H1 (cell line): ENCODE measurements at regions not wholly inside any gene's neighbourhood (a gene's known extent, or its start where the extent isn't known, plus 50 kb on each side); places are given as distances from the start of the nearest gene placed in this dataset.

ENCODE experiments used
- CTCF ChIA-PET: fragments of 300-600 bp; sonication (Branson Sonifier 250); formaldehyde crosslinking; loops from one replicate; lab custom pipeline; 2021; ENCODE audit not compliant: partially characterized antibody; lab: Charles Lee
- POLR2A ChIA-PET: fragments of 300-600 bp; sonication (Branson Sonifier 250); formaldehyde crosslinking; loops from one replicate; lab custom pipeline; 2021; ENCODE audit warnings: inconsistent platforms; ENCODE audit not compliant: partially characterized antibody; lab: Charles Lee
- DNase-seq, 2 experiments: peaks; one replicate each; pipeline versions ENCODE4 v3.0.0 to v3.0.0-alpha.2; 2010 to 2022; ENCODE audit warnings: low spot score in 2 of 2, low read depth in 1 of 2, mixed read lengths in 1 of 2
- FAIRE-seq: peaks from 2 replicates; lab custom pipeline; 2011; peaks lifted over from hg19 to GRCh38; lab: Jason Lieb, UNC
- H2AFZ ChIP-seq: 2 replicates; pipeline ENCODE4 v1.8.1; 2012; ENCODE audit warnings: low read length, inconsistent platforms
- H2AK5ac ChIP-seq: 2 replicates; pipeline ENCODE4 v1.6.1; 2013; ENCODE audit warnings: low read depth, low read length
- H2BK120ac ChIP-seq: replicated peaks from 2 replicates; pipeline ENCODE3; 2013; ENCODE audit warnings: low read depth, low read length, inconsistent platforms
- H2BK12ac ChIP-seq: 2 replicates; pipeline ENCODE4 v1.6.1; 2013; ENCODE audit warnings: low read depth, low read length
- H2BK15ac ChIP-seq: 2 replicates; pipeline ENCODE4 v1.6.1; 2013; ENCODE audit warnings: low read length
- H2BK20ac ChIP-seq: 2 replicates; pipeline ENCODE4 v1.6.1; 2013; ENCODE audit warnings: low read length
- H2BK5ac ChIP-seq: 2 replicates; pipeline ENCODE4 v1.6.1; 2013; ENCODE audit warnings: low read depth, low read length
- H3K14ac ChIP-seq: 2 replicates; pipeline ENCODE4 v1.6.1; 2013; ENCODE audit warnings: inconsistent platforms; ENCODE audit not compliant: insufficient read length
- H3K18ac ChIP-seq: 2 replicates; pipeline ENCODE4 v1.6.1; 2013; ENCODE audit warnings: low read length; ENCODE audit errors: extremely low read depth
- H3K23ac ChIP-seq: 2 replicates; pipeline ENCODE4 v1.6.1; 2013; ENCODE audit warnings: inconsistent platforms; ENCODE audit not compliant: insufficient read length
- H3K23me2 ChIP-seq: 2 replicates; pipeline ENCODE4 v1.6.1; 2013; ENCODE audit warnings: low read depth, low read length
- H3K27ac ChIP-seq: 2 replicates; pipeline ENCODE4 v1.6.1; 2011; ENCODE audit warnings: low read depth, low read length, inconsistent platforms
- H3K27me3 ChIP-seq, 4 experiments: replicated peaks in 1 of 4; 1 replicate in 1 of 4; 2 replicates in 3 of 4; pipeline versions ENCODE4 v1.6.1 to v1.8.1; 2011 to 2013; ENCODE audit warnings: low read length in 3 of 4, mild to moderate bottlenecking in 3 of 4, inconsistent platforms in 2 of 4, mixed read lengths in 2 of 4, moderate library complexity in 1 of 4; ENCODE audit not compliant: control insufficient read depth in 3 of 4, insufficient read depth in 3 of 4; ENCODE audit errors: extremely low read depth in 1 of 4
- H3K36me3 ChIP-seq, 4 experiments: 2 replicates each; pipeline versions ENCODE4 v1.6.1 to v1.8.1; 2011 to 2013; ENCODE audit warnings: mild to moderate bottlenecking in 4 of 4, low read length in 3 of 4, moderate library complexity in 2 of 4, control low read depth in 1 of 4, inconsistent platforms in 1 of 4; ENCODE audit not compliant: insufficient read depth in 4 of 4, control insufficient read depth in 2 of 4
- H3K4ac ChIP-seq: replicated peaks from 2 replicates; pipeline ENCODE3; 2013; ENCODE audit warnings: low read length, low read depth, mixed read lengths, inconsistent platforms; ENCODE audit not compliant: insufficient read length
- H3K4me1 ChIP-seq, 4 experiments: replicated peaks in 1 of 4; 1 replicate in 1 of 4; 2 replicates in 3 of 4; pipeline versions ENCODE4 v1.6.1 to v1.8.1; 2011 to 2013; ENCODE audit warnings: low read length in 3 of 4, inconsistent platforms in 2 of 4, mixed read lengths in 1 of 4; ENCODE audit not compliant: insufficient read depth in 4 of 4, control insufficient read depth in 3 of 4
- H3K4me2 ChIP-seq, 2 experiments: 2 replicates each; pipeline versions ENCODE4 v1.6.1 to v1.8.1; 2011 to 2013; ENCODE audit warnings: low read depth in 2 of 2, low read length in 2 of 2, control low read depth in 1 of 2, inconsistent platforms in 1 of 2, mild to moderate bottlenecking in 1 of 2; ENCODE audit not compliant: insufficient read depth in 1 of 2
- H3K4me3 ChIP-seq, 4 experiments: fragments of 200-600, 300-600 bp in 1 of 4; sonication (generic), shearing (Covaris generic), sonication (Bioruptor Twin) in 1 of 4; 2 replicates each; pipeline versions ENCODE4 v1.5.1 to v1.8.1; 2011 to 2016; ENCODE audit warnings: low read length in 4 of 4, low read depth in 3 of 4, control low read depth in 2 of 4, inconsistent platforms in 2 of 4, mild to moderate bottlenecking in 2 of 4, mixed read lengths in 1 of 4, moderate library complexity in 1 of 4; ENCODE audit not compliant: insufficient read depth in 2 of 4; ENCODE audit errors: extremely low read depth in 1 of 4
- H3K56ac ChIP-seq: replicated peaks from 2 replicates; pipeline ENCODE3; 2013; ENCODE audit warnings: low read depth, mild to moderate bottlenecking, mixed read lengths, low read length, inconsistent platforms; ENCODE audit not compliant: insufficient read length
- H3K79me1 ChIP-seq: 2 replicates; pipeline ENCODE4 v1.6.1; 2013; ENCODE audit warnings: low read depth, low read length, control low read depth
- H3K79me2 ChIP-seq, 2 experiments: 2 replicates each; pipeline versions ENCODE4 v1.6.1 to v1.8.1; 2012 to 2013; ENCODE audit warnings: low read length in 2 of 2, mild to moderate bottlenecking in 2 of 2, inconsistent platforms in 1 of 2; ENCODE audit not compliant: insufficient read depth in 2 of 2, control insufficient read depth in 1 of 2
- H3K9ac ChIP-seq, 4 experiments: replicated peaks in 1 of 4; 1 replicate in 1 of 4; 2 replicates in 3 of 4; pipeline versions ENCODE4 v1.6.1 to v1.8.1; 2011 to 2013; ENCODE audit warnings: low read depth in 3 of 4, low read length in 3 of 4, control low read depth in 2 of 4, mild to moderate bottlenecking in 2 of 4, moderate library complexity in 2 of 4, inconsistent platforms in 1 of 4; ENCODE audit errors: extremely low read depth in 1 of 4
- H3K9me3 ChIP-seq, 2 experiments: 2 replicates each; pipeline versions ENCODE4 v1.6.1 to v1.8.1; 2012 to 2013; ENCODE audit warnings: mild to moderate bottlenecking in 2 of 2, moderate library complexity in 2 of 2, control low read depth in 1 of 2, inconsistent platforms in 1 of 2, low read depth in 1 of 2, low read length in 1 of 2, mixed read lengths in 1 of 2; ENCODE audit not compliant: insufficient read depth in 2 of 2
- H4K20me1 ChIP-seq, 2 experiments: replicated peaks in 1 of 2; 2 replicates each; pipeline versions ENCODE3 to v1.8.1; 2011 to 2013; ENCODE audit warnings: inconsistent platforms in 2 of 2, low read length in 2 of 2, mild to moderate bottlenecking in 1 of 2; ENCODE audit not compliant: insufficient read depth in 2 of 2, control insufficient read depth in 1 of 2
- H4K5ac ChIP-seq: 2 replicates; pipeline ENCODE4 v1.6.1; 2013; ENCODE audit warnings: low read length, low read depth, mixed read lengths, inconsistent platforms; ENCODE audit not compliant: insufficient read length
- H4K8ac ChIP-seq: 2 replicates; pipeline ENCODE4 v1.8.0; 2013; ENCODE audit warnings: mild to moderate bottlenecking, moderate library complexity, low read length, inconsistent platforms; ENCODE audit not compliant: insufficient read depth; ENCODE audit errors: extremely low read depth
- H4K91ac ChIP-seq: replicated peaks from 2 replicates; pipeline ENCODE3; 2013; ENCODE audit warnings: low read length, mixed read lengths, inconsistent platforms; ENCODE audit not compliant: insufficient read length
- ASH2L ChIP-seq: fragments of 200-600, 300-600 bp; sonication (generic); IDR thresholded peaks from one replicate; pipeline ENCODE4 v1.7.1; 2017; ENCODE audit warnings: low read length
- SIN3A ChIP-seq, 2 experiments: IDR thresholded peaks in 1 of 2; conservative IDR thresholded peaks in 1 of 2; 2 replicates each; pipeline ENCODE4 v1.6.1; 2011 to 2012; ENCODE audit warnings: low read length in 2 of 2, improper control_type of control experiment in 1 of 2, low read depth in 1 of 2, mild to moderate bottlenecking in 1 of 2
- YY1 ChIP-seq: IDR thresholded peaks from 2 replicates; pipeline ENCODE4 v1.6.1; 2011; ENCODE audit warnings: low read depth, mild to moderate bottlenecking, low read length
- WGBS, 2 experiments: shearing (Covaris generic) in 1 of 2; methylation state at CpG; one replicate each; pipeline versions ENCODE4 v1.1.6 to v1.1.7; 2013 to 2015; ENCODE audit warnings: low lambda C conversion rate in 2 of 2, mixed read lengths in 2 of 2, inconsistent platforms in 1 of 2, low coverage in 1 of 2, missing lambda C conversion rate in 1 of 2; ENCODE audit not compliant: insufficient replicate concordance in 2 of 2, insufficient coverage in 1 of 2, insufficient read length in 1 of 2; ENCODE audit errors: extremely low coverage in 1 of 2, missing lambda C conversion rate in 1 of 2; 5-methylcytosine and 5-hydroxymethylcytosine counted together

DNA sequence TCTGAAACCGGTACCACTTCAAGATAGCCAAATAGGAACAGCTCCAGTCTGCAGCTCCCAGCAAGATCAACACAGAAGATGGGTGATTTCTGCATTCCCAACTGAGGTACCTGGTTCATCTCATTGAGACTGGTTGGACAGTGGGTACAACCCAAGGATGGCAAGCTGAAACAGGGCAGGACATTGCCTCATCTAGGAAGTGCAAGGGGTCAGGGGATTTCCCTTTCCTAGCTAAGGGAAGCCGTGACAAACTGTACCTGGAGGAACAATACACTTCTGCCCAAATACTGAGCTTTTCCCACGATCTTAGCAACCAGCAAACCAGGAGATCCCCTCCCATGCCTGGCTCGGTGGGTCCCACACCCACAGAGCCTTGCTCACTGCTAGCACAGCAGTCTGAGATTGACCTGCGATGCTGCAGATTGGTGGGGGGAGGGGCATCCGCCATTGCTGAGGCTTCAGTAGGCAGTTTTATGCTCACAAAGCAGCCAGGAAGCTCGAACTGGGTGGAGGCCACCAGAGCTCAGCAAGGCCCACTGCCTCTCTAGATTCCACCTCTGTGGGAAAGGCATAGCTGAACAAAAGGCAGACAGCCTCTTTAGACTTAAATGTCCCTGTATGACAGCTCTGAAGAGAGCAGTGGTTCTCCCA is 59.9 kb upstream of the C11orf58 start:
- Histone ChIP-seq H3K4me2 (no peak overlapping the region), H4K91ac (no peak overlapping the region), H3K23ac (no peak overlapping the region), H3K79me1 (no peaks in the 10 kb centered on the region), H3K23me2 (no peaks in the 10 kb centered on the region), H3K27ac (no peak overlapping the region), H2BK120ac (no peak overlapping the region), H3K4me1 (peaks cover 0 to 4% (median 1%) of the 10 kb centered on the region in 4 experiments; a peak in 1 of 7 replicates), H3K9me3 (no peaks in the 10 kb centered on the region), H2BK12ac (no peak overlapping the region), H4K20me1 (no peaks in the 10 kb centered on the region), H3K4me3 (no peak overlapping the region), H3K4ac (no peak overlapping the region), H2BK15ac (no peak overlapping the region), H3K9ac (no peak overlapping the region), H3K18ac (no peak overlapping the region; the same call in 1 of the 2 replicates), H3K79me2 (no peaks in the 10 kb centered on the region), H4K8ac (no peak overlapping the region), H3K56ac (no peak overlapping the region), H2BK20ac (no peak overlapping the region), H3K14ac (no peak overlapping the region), H2AK5ac (no peak overlapping the region), H2AFZ (peak overlapping the region; percentile 97), H3K36me3 (no peaks in the 10 kb centered on the region), H4K5ac (no peak overlapping the region), H2BK5ac (peak overlapping the region; percentile 46; the same call in 1 of the 2 replicates), H3K27me3 (no peaks in the 10 kb centered on the region)
- POLR2A ChIA-PET = interaction anchor here (0.9 to 1.0 kb wide), 2 partner anchors 57 to 60 kb away, joined by 3 to 4 read pairs; partner anchors contain the start of gene C11orf58
- DNase-seq (no peak), FAIRE-seq (no peak)
- CTCF ChIA-PET = interaction anchor here (1.4 to 1.7 kb wide), 2 partner anchors 35 to 44 kb away, joined by 3 to 4 read pairs; no protein-coding TSS in a partner anchor
- no peak for TF ChIP-seq ASH2L
- no peak for TF ChIP-seq SIN3A (conservative IDR thresholded peaks at IDR 0.05 in 1 of 2, IDR thresholded peaks at IDR 0.05 in 1 of 2; ENCODE audit: low read depth in 1 of 2, low read length in 2 of 2)
- peak; percentile 54; the same call in 1 of the 2 replicates for TF ChIP-seq YY1
- 80% methylated on average over 7 of the region's 7 CpGs; no CpG with 5 or more reads in 1 of the 2 experiments for WGBS, 2 experiments
